ENCODE measurements at regions not wholly inside any gene's neighbourhood (a gene's known extent, or its start where the extent isn't known, plus 50 kb on each side); places are given as distances from the start of the nearest gene placed in this dataset.

- Histone ChIP-seq H3K27ac (no peak overlapping the region), H3K9me3 (no peaks in the 10 kb centered on the region), H3K36me3 (no peaks in the 10 kb centered on the region), H3K27me3 (no peaks in the 10 kb centered on the region), H3K4me3 (no peak overlapping the region), H3K4me1 (no peaks in the 10 kb centered on the region)
- no peak for DNase-seq
- intact Hi-C loops (cut with DNase I; ENCODE audit: low total_unique reads) = no loop called here
- TF ChIP-seq CTCF (IDR thresholded peaks at IDR 0.05) = no peak
Observed at GRCh38 chr7:125481323-125481722, 551.7 kb upstream of the POT1 start.

GRCh38 chr7:125480762-125481161 lies 551.1 kb upstream of the POT1 start:
- TF ChIP-seq CTCF (IDR thresholded peaks at IDR 0.05) = no peak
- Histone ChIP-seq H3K4me1 (no peaks in the 10 kb centered on the region), H3K27ac (no peak overlapping the region), H3K36me3 (no peaks in the 10 kb centered on the region), H3K9me3 (no peaks in the 10 kb centered on the region), H3K4me3 (no peak overlapping the region), H3K27me3 (no peaks in the 10 kb centered on the region)
- no peak for DNase-seq
- intact Hi-C loops (cut with DNase I; ENCODE audit: low total_unique reads) = no loop called here

- no peak for DNase-seq
- H3K36me3 ChIP-seq = no peaks in the 10 kb centered on the region
- H3K27me3 ChIP-seq = no peaks in the 10 kb centered on the region
- intact Hi-C loops (cut with DNase I; ENCODE audit: low total_unique reads) = no loop called here
- H3K4me1 ChIP-seq = no peaks in the 10 kb centered on the region
- no peak overlapping the region for H3K27ac ChIP-seq
- H3K9me3 ChIP-seq = no peaks in the 10 kb centered on the region
- H3K4me3 ChIP-seq = no peak overlapping the region
- no peak for TF ChIP-seq CTCF (IDR thresholded peaks at IDR 0.05)
Observed at GRCh38 chr7:125468855-125469174, 539.2 kb upstream of the POT1 start.

GRCh38 chr7:125467996-125468854 lies 538.6 kb upstream of the POT1 start:
- intact Hi-C loops (cut with DNase I; ENCODE audit: low total_unique reads) = no loop called here
- no peak for TF ChIP-seq CTCF (IDR thresholded peaks at IDR 0.05)
- DNase-seq = no peak
- Histone ChIP-seq H3K9me3 (no peaks in the 10 kb centered on the region), H3K4me3 (no peak overlapping the region), H3K27me3 (no peaks in the 10 kb centered on the region), H3K27ac (no peak overlapping the region), H3K36me3 (no peaks in the 10 kb centered on the region), H3K4me1 (no peaks in the 10 kb centered on the region)

GRCh38 chr7:125465527-125465926 lies 535.9 kb upstream of the POT1 start:
- Histone ChIP-seq H3K27ac (no peak overlapping the region), H3K27me3 (no peaks in the 10 kb centered on the region), H3K9me3 (no peaks in the 10 kb centered on the region), H3K4me3 (no peak overlapping the region), H3K4me1 (no peaks in the 10 kb centered on the region), H3K36me3 (no peaks in the 10 kb centered on the region)
- TF ChIP-seq CTCF (IDR thresholded peaks at IDR 0.05) = no peak
- intact Hi-C loops (cut with DNase I; ENCODE audit: low total_unique reads) = no loop called here
- DNase-seq = no peak
